Keratinocyte (primary cell): ENCODE measurements at regions not wholly inside any gene's neighbourhood (a gene's known extent, or its start where the extent isn't known, plus 50 kb on each side); places are given as distances from the start of the nearest gene placed in this dataset.

Source experiments
- DNase-seq: peaks from one replicate; pipeline ENCODE4 v3.0.0-alpha.2; 2011; ENCODE audit warnings: low read depth, missing footprints, low spot score
- FAIRE-seq: peaks from 2 replicates; lab custom pipeline; 2011; peaks lifted over from hg19 to GRCh38; lab: Jason Lieb, UNC
- H2AFZ ChIP-seq: 2 replicates; pipeline ENCODE4 v1.6.0; 2012; ENCODE audit warnings: low read length, control low read depth, inconsistent platforms; ENCODE audit not compliant: control insufficient read depth
- H3K27ac ChIP-seq: 2 replicates; pipeline ENCODE4 v1.5.1; 2011; ENCODE audit warnings: low read length; ENCODE audit not compliant: control insufficient read depth, insufficient read depth
- H3K27me3 ChIP-seq: 3 replicates; pipeline ENCODE4 v1.6.0; 2011; ENCODE audit warnings: low read length; ENCODE audit not compliant: control insufficient read depth, insufficient read depth; ENCODE audit errors: extremely low read depth
- H3K36me3 ChIP-seq, 2 experiments: 2 replicates in 1 of 2; 3 replicates in 1 of 2; pipeline ENCODE4 v1.5.1; 2011; ENCODE audit warnings: low read length in 2 of 2, mild to moderate bottlenecking in 1 of 2; ENCODE audit not compliant: control insufficient read depth in 2 of 2, insufficient read depth in 2 of 2; ENCODE audit errors: extremely low read depth in 1 of 2
- H3K4me1 ChIP-seq: 3 replicates; pipeline ENCODE4 v1.5.1; 2011; ENCODE audit warnings: low read length; ENCODE audit not compliant: control insufficient read depth, insufficient read depth; ENCODE audit errors: extremely low read depth
- H3K4me2 ChIP-seq: 3 replicates; pipeline ENCODE4 v1.6.0; 2011; ENCODE audit warnings: low read depth, low read length; ENCODE audit not compliant: control insufficient read depth, insufficient read depth; ENCODE audit errors: extremely low read depth
- H3K4me3 ChIP-seq, 3 experiments: fragments of 200-600 bp in 1 of 3; sonication (generic) in 1 of 3; 2 replicates in 2 of 3; 3 replicates in 1 of 3; pipeline ENCODE4 v1.5.1; 2011 to 2016; ENCODE audit warnings: low read length in 3 of 3, mild to moderate bottlenecking in 3 of 3, control low read depth in 2 of 3, inconsistent platforms in 1 of 3, low read depth in 1 of 3, mixed read lengths in 1 of 3, mixed run types in 1 of 3, moderate library complexity in 1 of 3; ENCODE audit not compliant: control insufficient read depth in 2 of 3, insufficient read depth in 2 of 3; ENCODE audit errors: extremely low read depth in 1 of 3
- H3K79me2 ChIP-seq: 2 replicates; pipeline ENCODE4 v1.6.0; 2012; ENCODE audit warnings: low read length; ENCODE audit not compliant: control insufficient read depth, insufficient read depth
- H3K9ac ChIP-seq: 3 replicates; pipeline ENCODE4 v1.6.0; 2011; ENCODE audit warnings: low read length; ENCODE audit not compliant: control insufficient read depth, insufficient read depth; ENCODE audit errors: extremely low read depth
- H3K9me1 ChIP-seq: 3 replicates; pipeline ENCODE4 v1.6.0; 2011; ENCODE audit warnings: low read length; ENCODE audit not compliant: control insufficient read depth, insufficient read depth; ENCODE audit errors: extremely low read depth
- H3K9me3 ChIP-seq: 2 replicates; pipeline ENCODE4 v1.5.1; 2012; ENCODE audit warnings: low read depth, low read length; ENCODE audit not compliant: control insufficient read depth
- H4K20me1 ChIP-seq: 3 replicates; pipeline ENCODE4 v1.6.0; 2011; ENCODE audit warnings: low read length; ENCODE audit not compliant: control insufficient read depth, insufficient read depth; ENCODE audit errors: extremely low read depth
- EZH2 ChIP-seq: IDR thresholded peaks from one replicate; pipeline ENCODE4 v1.6.1; 2012; ENCODE audit warnings: inconsistent platforms, mild to moderate bottlenecking, low read length, moderate library complexity
- dilution Hi-C: fragments of 300-500 bp; cut with MboI; formaldehyde crosslinking; loops from one replicate; pipeline ENCODE4 v1.7.0; 2020; ENCODE audit warnings: low sequenced_read_pairs; ENCODE audit not compliant: extremely low pct_ligation_motif_present
- TF ChIP-seq, protein P1 (sequence below), 3 experiments: IDR thresholded peaks in 1 of 3; conservative IDR thresholded peaks in 1 of 3; optimal IDR thresholded peaks in 1 of 3; 2 replicates in 2 of 3; 3 replicates in 1 of 3; pipeline versions ENCODE3 to v1.5.1; 2011; ENCODE audit warnings: low read length in 3 of 3, mild to moderate bottlenecking in 3 of 3, moderate library complexity in 2 of 3, control low read depth in 1 of 3, inconsistent platforms in 1 of 3; ENCODE audit not compliant: insufficient read depth in 2 of 3; ENCODE audit errors: extremely low read depth in 1 of 3

DNA sequence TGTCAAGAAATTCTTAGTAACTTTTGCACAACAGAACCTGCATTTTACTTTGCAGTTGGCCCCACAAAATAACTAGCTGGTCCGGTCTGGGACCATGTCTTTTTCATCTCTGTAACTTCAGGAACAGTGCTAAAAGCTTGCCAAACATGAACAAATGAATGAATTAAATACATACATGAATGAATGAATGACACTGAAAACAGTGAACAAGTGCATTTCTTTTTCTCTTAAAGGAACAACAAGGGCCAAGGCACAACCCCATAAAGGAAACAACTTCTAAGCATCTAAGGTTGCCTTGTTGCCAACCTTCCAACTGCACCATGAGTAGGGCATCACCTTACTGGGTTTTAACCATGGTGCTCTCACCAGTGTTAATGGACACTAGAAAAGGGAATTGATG, 534.4 kb upstream of the PKN2 start:
- no peaks in the 10 kb centered on the region for H3K36me3 ChIP-seq
- dilution Hi-C loops = no loop called here
- DNase-seq (no peak), FAIRE-seq (no peak)
- TF ChIP-seq, protein P1, sequence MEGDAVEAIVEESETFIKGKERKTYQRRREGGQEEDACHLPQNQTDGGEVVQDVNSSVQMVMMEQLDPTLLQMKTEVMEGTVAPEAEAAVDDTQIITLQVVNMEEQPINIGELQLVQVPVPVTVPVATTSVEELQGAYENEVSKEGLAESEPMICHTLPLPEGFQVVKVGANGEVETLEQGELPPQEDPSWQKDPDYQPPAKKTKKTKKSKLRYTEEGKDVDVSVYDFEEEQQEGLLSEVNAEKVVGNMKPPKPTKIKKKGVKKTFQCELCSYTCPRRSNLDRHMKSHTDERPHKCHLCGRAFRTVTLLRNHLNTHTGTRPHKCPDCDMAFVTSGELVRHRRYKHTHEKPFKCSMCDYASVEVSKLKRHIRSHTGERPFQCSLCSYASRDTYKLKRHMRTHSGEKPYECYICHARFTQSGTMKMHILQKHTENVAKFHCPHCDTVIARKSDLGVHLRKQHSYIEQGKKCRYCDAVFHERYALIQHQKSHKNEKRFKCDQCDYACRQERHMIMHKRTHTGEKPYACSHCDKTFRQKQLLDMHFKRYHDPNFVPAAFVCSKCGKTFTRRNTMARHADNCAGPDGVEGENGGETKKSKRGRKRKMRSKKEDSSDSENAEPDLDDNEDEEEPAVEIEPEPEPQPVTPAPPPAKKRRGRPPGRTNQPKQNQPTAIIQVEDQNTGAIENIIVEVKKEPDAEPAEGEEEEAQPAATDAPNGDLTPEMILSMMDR (optimal IDR thresholded peaks at IDR 0.05 in 1 of 3, IDR thresholded peaks at IDR 0.05 in 1 of 3, conservative IDR thresholded peaks at IDR 0.05 in 1 of 3; ENCODE audit: extremely low read depth in 1 of 3, insufficient read depth in 2 of 3, low read length in 3 of 3) = no peak
- TF ChIP-seq EZH2 = no peak
- no peak overlapping the region for H3K9ac ChIP-seq
- H3K4me3 ChIP-seq = no peak overlapping the region
- no peak overlapping the region for H2AFZ ChIP-seq
- no peak overlapping the region for H3K27ac ChIP-seq
- H3K9me1 ChIP-seq = no peaks in the 10 kb centered on the region
- no peak overlapping the region for H3K4me2 ChIP-seq
- no peaks in the 10 kb centered on the region for H3K4me1 ChIP-seq
- no peaks in the 10 kb centered on the region for H3K79me2 ChIP-seq
- H3K9me3 ChIP-seq = no peaks in the 10 kb centered on the region
- no peaks in the 10 kb centered on the region for H4K20me1 ChIP-seq
- H3K27me3 ChIP-seq = no peaks in the 10 kb centered on the region

DNA sequence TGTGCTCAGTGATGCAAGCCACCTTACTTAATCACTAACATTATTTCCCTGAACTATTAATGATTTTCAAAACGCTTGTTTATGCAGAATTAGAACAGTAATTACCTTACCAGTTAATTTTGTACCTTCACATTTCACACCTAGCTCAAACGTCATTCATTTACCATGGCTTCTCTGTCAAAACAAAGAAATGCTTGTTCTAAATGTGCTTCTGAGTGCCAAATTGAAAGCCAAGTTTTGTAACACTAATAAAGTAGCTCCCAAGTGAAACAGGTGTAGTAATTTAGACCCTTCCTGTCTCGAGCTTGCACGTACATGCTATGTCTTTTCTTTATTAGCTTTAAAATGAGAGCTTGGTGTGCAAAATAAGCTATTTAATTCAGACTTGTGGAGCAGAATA, 533.7 kb upstream of the PKN2 start:
- TF ChIP-seq, protein P1 (optimal IDR thresholded peaks at IDR 0.05 in 1 of 3, IDR thresholded peaks at IDR 0.05 in 1 of 3, conservative IDR thresholded peaks at IDR 0.05 in 1 of 3; ENCODE audit: extremely low read depth in 1 of 3, insufficient read depth in 2 of 3, low read length in 3 of 3) = no peak
- no peak for TF ChIP-seq EZH2
- no peak overlapping the region for H3K9ac ChIP-seq
- no peaks in the 10 kb centered on the region for H4K20me1 ChIP-seq
- H3K27me3 ChIP-seq = no peaks in the 10 kb centered on the region
- H3K4me1 ChIP-seq = no peaks in the 10 kb centered on the region
- no peak overlapping the region for H3K4me2 ChIP-seq
- FAIRE-seq = no peak
- H3K4me3 ChIP-seq = no peak overlapping the region
- H2AFZ ChIP-seq = no peak overlapping the region
- no peak for DNase-seq
- no peaks in the 10 kb centered on the region for H3K79me2 ChIP-seq
- H3K36me3 ChIP-seq = no peaks in the 10 kb centered on the region
- dilution Hi-C loops = no loop called here
- H3K9me3 ChIP-seq = no peaks in the 10 kb centered on the region
- no peak overlapping the region for H3K27ac ChIP-seq
- no peaks in the 10 kb centered on the region for H3K9me1 ChIP-seq
